Adrenal gland (tissue), 5 donors: ENCODE measurements at regions not wholly inside any gene's neighbourhood (a gene's known extent, or its start where the extent isn't known, plus 50 kb on each side); places are given as distances from the start of the nearest gene placed in this dataset.

Experiments
- POLR2A ChIP-seq, 2 donors: fragments of 450-650 bp; IDR thresholded peaks; one replicate each; pipeline ENCODE4 v1.6.1; 2017; ENCODE audit warnings: antibody characterized with exemption in 2 of 2, mild to moderate bottlenecking in 2 of 2, moderate library complexity in 1 of 2
- TF ChIP-seq, protein P1 (sequence below), 6 experiments: fragments of 450-650 bp in 4 of 6; fragments of 200-600 bp in 2 of 6; sonication (generic) in 1 of 6; IDR thresholded peaks; 1 replicate in 5 of 6; 2 replicates in 1 of 6; pipeline versions ENCODE4 v1.5.1 to v1.8.0; 2016 to 2021; ENCODE audit warnings: antibody characterized with exemption in 6 of 6, mild to moderate bottlenecking in 2 of 6, moderate library complexity in 1 of 6
- donor health status: DM: no; HTN: no; CAD: no.

DNA sequence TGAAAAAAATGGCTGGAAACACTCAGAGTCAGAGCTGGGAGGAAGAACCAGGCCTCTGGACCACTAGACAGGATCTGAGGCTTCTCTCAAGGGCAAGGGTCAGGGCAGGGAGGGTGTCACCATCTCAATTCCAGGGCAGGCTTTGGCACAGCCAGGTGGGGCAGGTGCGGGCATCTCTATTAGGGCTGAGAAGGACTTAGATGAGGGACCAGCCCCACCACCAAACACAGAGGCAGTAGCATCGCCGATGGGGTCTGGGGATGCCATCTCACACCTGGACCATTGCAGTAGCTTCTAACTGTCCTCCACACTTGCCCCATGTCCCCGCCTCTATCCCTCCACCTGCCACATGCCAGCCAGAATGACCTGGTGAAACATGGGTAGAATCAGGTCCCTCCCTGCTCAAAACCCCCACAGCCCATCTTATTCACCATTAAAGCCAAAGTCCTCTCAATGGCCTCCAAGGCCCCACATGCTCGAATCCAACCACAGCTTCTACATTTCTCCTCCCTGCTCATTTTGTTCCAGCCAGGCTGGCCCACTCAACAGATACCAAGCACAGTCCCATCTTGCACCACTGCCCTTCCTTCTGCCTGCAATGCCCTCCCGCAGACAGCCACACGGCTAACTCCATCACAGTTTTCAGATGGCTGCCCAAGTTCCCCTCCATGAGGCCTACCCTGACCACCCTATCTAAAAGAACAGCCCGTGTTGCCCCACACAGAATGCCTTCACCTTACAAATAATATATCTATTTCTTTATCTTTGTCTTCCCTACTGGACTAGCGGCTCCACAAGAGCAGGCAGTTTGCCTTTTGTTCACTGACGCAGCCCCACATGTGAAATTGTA is 177.4 kb downstream of the SMAD2 start:
- TF ChIP-seq, protein P1, sequence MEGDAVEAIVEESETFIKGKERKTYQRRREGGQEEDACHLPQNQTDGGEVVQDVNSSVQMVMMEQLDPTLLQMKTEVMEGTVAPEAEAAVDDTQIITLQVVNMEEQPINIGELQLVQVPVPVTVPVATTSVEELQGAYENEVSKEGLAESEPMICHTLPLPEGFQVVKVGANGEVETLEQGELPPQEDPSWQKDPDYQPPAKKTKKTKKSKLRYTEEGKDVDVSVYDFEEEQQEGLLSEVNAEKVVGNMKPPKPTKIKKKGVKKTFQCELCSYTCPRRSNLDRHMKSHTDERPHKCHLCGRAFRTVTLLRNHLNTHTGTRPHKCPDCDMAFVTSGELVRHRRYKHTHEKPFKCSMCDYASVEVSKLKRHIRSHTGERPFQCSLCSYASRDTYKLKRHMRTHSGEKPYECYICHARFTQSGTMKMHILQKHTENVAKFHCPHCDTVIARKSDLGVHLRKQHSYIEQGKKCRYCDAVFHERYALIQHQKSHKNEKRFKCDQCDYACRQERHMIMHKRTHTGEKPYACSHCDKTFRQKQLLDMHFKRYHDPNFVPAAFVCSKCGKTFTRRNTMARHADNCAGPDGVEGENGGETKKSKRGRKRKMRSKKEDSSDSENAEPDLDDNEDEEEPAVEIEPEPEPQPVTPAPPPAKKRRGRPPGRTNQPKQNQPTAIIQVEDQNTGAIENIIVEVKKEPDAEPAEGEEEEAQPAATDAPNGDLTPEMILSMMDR (IDR thresholded peaks at IDR 0.05): no peak
- TF ChIP-seq POLR2A (IDR thresholded peaks at IDR 0.05): no peak
